ENCODE measurements at regions not wholly inside any gene's neighbourhood (a gene's known extent, or its start where the extent isn't known, plus 50 kb on each side); places are given as distances from the start of the nearest gene placed in this dataset.

- H3K27ac ChIP-seq (ENCODE audit: low read length): no peak overlapping the region
- BruUV-seq (replicated peaks): no TSS peak
- TF ChIP-seq POLR2AphosphoS5 (IDR thresholded peaks at IDR 0.05; ENCODE audit: low read depth, low read length): no peak
- no peak for TF ChIP-seq CTCF (IDR thresholded peaks at IDR 0.05)
- no peak for TF ChIP-seq TCF7L2 (IDR thresholded peaks at IDR 0.05; ENCODE audit: low read depth, low read length)
- TF ChIP-seq REST (IDR thresholded peaks at IDR 0.05; ENCODE audit: insufficient read depth in 1 of 2, low read depth in 2 of 2, low read length in 1 of 2): no peak
- no peak for TF ChIP-seq SIN3A (IDR thresholded peaks at IDR 0.05; ENCODE audit: borderline replicate concordance, insufficient read depth, low read depth, low read length)
- H3K4me1 ChIP-seq (ENCODE audit: control insufficient read depth, insufficient read depth, low read length): no peaks in the 10 kb centered on the region
- H3K27me3 ChIP-seq (ENCODE audit: control insufficient read depth, insufficient read depth, low read length): no peaks in the 10 kb centered on the region
- H3K36me3 ChIP-seq (ENCODE audit: control insufficient read depth, insufficient read depth, low read length): no peaks in the 10 kb centered on the region
- in situ Hi-C loops (cut with HindIII; ENCODE audit: low pct_unique_long_range_greater_than_20kb, low sequenced_read_pairs) (no loop called here), intact Hi-C loops (cut with micrococcal nuclease; ENCODE audit: unreplicated experiment) (loop anchor here (10.0 kb wide), 1 partner anchor 143 kb away; no protein-coding TSS in a partner anchor)
- H3K4me3 ChIP-seq (ENCODE audit: low read depth in 2 of 2, low read length in 2 of 2): no peak overlapping the region
- H3K9me3 ChIP-seq (ENCODE audit: control insufficient read depth, insufficient read depth, low read depth, low read length): no peaks in the 10 kb centered on the region
- no peak for DNase-seq (ENCODE audit: low read depth, low spot score)
- ChIA-PET CTCF (no interaction called here), POLR2A (no interaction called here)
- ATAC-seq: no peak
Observed at GRCh38 chr9:88737876-88738275, 202.9 kb downstream of the NXNL2 start.

- intact Hi-C loops (cut with micrococcal nuclease; ENCODE audit: unreplicated experiment) (loop anchor here (10.0 kb wide), 1 partner anchor 144 kb away; no protein-coding TSS in a partner anchor), in situ Hi-C loops (cut with HindIII; ENCODE audit: low pct_unique_long_range_greater_than_20kb, low sequenced_read_pairs) (no loop called here)
- ATAC-seq (no peak), DNase-seq (ENCODE audit: low read depth, low spot score) (no peak)
- Histone ChIP-seq H3K27me3 (ENCODE audit: control insufficient read depth, insufficient read depth, low read length) (no peaks in the 10 kb centered on the region), H3K4me3 (ENCODE audit: low read depth in 2 of 2, low read length in 2 of 2) (no peak overlapping the region), H3K36me3 (ENCODE audit: control insufficient read depth, insufficient read depth, low read length) (no peaks in the 10 kb centered on the region), H3K27ac (ENCODE audit: low read length) (no peak overlapping the region), H3K9me3 (ENCODE audit: control insufficient read depth, insufficient read depth, low read depth, low read length) (no peaks in the 10 kb centered on the region), H3K4me1 (ENCODE audit: control insufficient read depth, insufficient read depth, low read length) (no peaks in the 10 kb centered on the region)
- ChIA-PET CTCF (no interaction called here), POLR2A (no interaction called here)
- BruUV-seq (replicated peaks): no TSS peak
- TF ChIP-seq CTCF (IDR thresholded peaks at IDR 0.05) (no peak), TCF7L2 (IDR thresholded peaks at IDR 0.05; ENCODE audit: low read depth, low read length) (no peak), POLR2AphosphoS5 (IDR thresholded peaks at IDR 0.05; ENCODE audit: low read depth, low read length) (no peak), SIN3A (IDR thresholded peaks at IDR 0.05; ENCODE audit: borderline replicate concordance, insufficient read depth, low read depth, low read length) (no peak), REST (IDR thresholded peaks at IDR 0.05; ENCODE audit: insufficient read depth in 1 of 2, low read depth in 2 of 2, low read length in 1 of 2) (no peak)
Observed at GRCh38 chr9:88738709-88739108, 203.7 kb downstream of the NXNL2 start.
